HCT116 (cell line): ENCODE measurements at regions not wholly inside any gene's neighbourhood (a gene's known extent, or its start where the extent isn't known, plus 50 kb on each side); places are given as distances from the start of the nearest gene placed in this dataset.

Experiments
- ATAC-seq: fragments of 200-7000 bp; cut with Tn5 transposase; 2 replicates; pipeline ENCODE4 v1.9.1; 2020; ENCODE audit warnings: mild to moderate bottlenecking, moderate library complexity
- BruUV-seq: library from RNA; stranded (reverse); fragments of 400-500 nt; replicated peaks from 2 replicates; lab custom pipeline; 2021; lab: Mats Ljungman, UMichigan
- CTCF ChIA-PET: fragments of 300-600 bp; sonication (Branson Sonifier 250); formaldehyde crosslinking; loops from one replicate; lab custom pipeline; 2021; ENCODE audit warnings: antibody characterized with exemption; lab: Charles Lee
- POLR2A ChIA-PET: fragments of 300-600, 350-600 bp; sonication (Branson Sonifier 250); formaldehyde crosslinking; loops from one replicate; lab custom pipeline; 2021; ENCODE audit warnings: antibody characterized with exemption; lab: Charles Lee
- RAD21 ChIA-PET, 2 experiments: fragments of 300-600 bp; sonication (Branson Sonifier 250); formaldehyde crosslinking; loops; one replicate each; lab custom pipeline; 2023; ENCODE audit warnings: low total read pairs in 2 of 2; ENCODE audit not compliant: uncharacterized antibody in 2 of 2, unreplicated experiment in 2 of 2, low non-redundant PET in 1 of 2; lab: Charles Lee
- DNase-seq: peaks from one replicate; pipeline ENCODE4 v3.0.0-alpha.2; 2010; ENCODE audit warnings: low read depth, low spot score
- H2AFZ ChIP-seq: fragments of 200-600 bp; shearing (Covaris generic), sonication (generic); 2 replicates; pipeline ENCODE4 v1.6.1; 2017; ENCODE audit warnings: low read depth, mixed run types, mixed read lengths, antibody characterized with exemption, low read length; ENCODE audit not compliant: poor library complexity, severe bottlenecking
- H3K27ac ChIP-seq: 2 replicates; pipeline ENCODE4 v1.5.1; 2012; ENCODE audit warnings: low read depth, low read length
- H3K27me3 ChIP-seq: fragments of 200-600 bp; sonication (generic); 2 replicates; pipeline ENCODE4 v1.6.1; 2016; ENCODE audit warnings: mixed run types, low read length, mixed read lengths; ENCODE audit not compliant: insufficient read depth
- H3K36me3 ChIP-seq, 2 experiments: fragments of 200-500 bp in 1 of 2; fragments of 200-600 bp in 1 of 2; sonication (Bioruptor generic) in 1 of 2; sonication (generic) in 1 of 2; 2 replicates each; pipeline versions ENCODE4 v1.5.1 to v1.6.1; 2014 to 2016; ENCODE audit warnings: low read length in 2 of 2, inconsistent platforms in 1 of 2, mixed read lengths in 1 of 2, mixed run types in 1 of 2; ENCODE audit not compliant: insufficient read depth in 2 of 2, control insufficient read depth in 1 of 2
- H3K4me1 ChIP-seq, 2 experiments: fragments of 200-600 bp in 1 of 2; sonication (generic) in 1 of 2; 2 replicates each; pipeline versions ENCODE4 v1.5.1 to v1.6.1; 2012 to 2017; ENCODE audit warnings: low read length in 2 of 2, inconsistent platforms in 1 of 2, mild to moderate bottlenecking in 1 of 2, mixed read lengths in 1 of 2, mixed run types in 1 of 2, moderate library complexity in 1 of 2; ENCODE audit not compliant: insufficient read depth in 2 of 2, control insufficient read depth in 1 of 2
- H3K4me2 ChIP-seq: fragments of 200-600 bp; sonication (generic); 2 replicates; pipeline ENCODE4 v1.6.1; 2017; ENCODE audit warnings: mixed run types, low read length, mixed read lengths
- H3K4me3 ChIP-seq, 2 experiments: fragments of 200-600 bp in 1 of 2; sonication (generic) in 1 of 2; replicated peaks in 1 of 2; 2 replicates each; pipeline ENCODE4 v1.5.1; 2011 to 2016; ENCODE audit warnings: low read length in 2 of 2, control low read depth in 1 of 2, low read depth in 1 of 2, mild to moderate bottlenecking in 1 of 2, mixed read lengths in 1 of 2, mixed run types in 1 of 2
- H3K79me2 ChIP-seq: fragments of 200-600 bp; sonication (generic); 2 replicates; pipeline ENCODE4 v1.6.1; 2017; ENCODE audit warnings: mild to moderate bottlenecking, mixed run types, low read length, moderate library complexity, mixed read lengths; ENCODE audit not compliant: insufficient read depth
- H3K9ac ChIP-seq: fragments of 200-600 bp; sonication (generic); 2 replicates; pipeline ENCODE4 v1.6.1; 2016; ENCODE audit warnings: low read length, mixed read lengths
- H3K9me2 ChIP-seq: fragments of 200-600 bp; sonication (generic), shearing (Covaris generic); 2 replicates; pipeline ENCODE4 v1.6.1; 2017; ENCODE audit warnings: mixed run types, mild to moderate bottlenecking, moderate library complexity; ENCODE audit not compliant: insufficient read depth
- H3K9me3 ChIP-seq, 2 experiments: fragments of 200-500 bp in 1 of 2; fragments of 200-600 bp in 1 of 2; sonication (Bioruptor generic) in 1 of 2; sonication (generic) in 1 of 2; 2 replicates each; pipeline ENCODE4 v1.6.1; 2014 to 2017; ENCODE audit warnings: low read length in 2 of 2, mixed read lengths in 2 of 2, inconsistent platforms in 1 of 2, low read depth in 1 of 2, mild to moderate bottlenecking in 1 of 2, mixed run types in 1 of 2, moderate library complexity in 1 of 2; ENCODE audit not compliant: control insufficient read depth in 1 of 2, insufficient read depth in 1 of 2
- H4K20me1 ChIP-seq: fragments of 200-600 bp; sonication (generic), shearing (Covaris generic); 2 replicates; pipeline ENCODE4 v1.6.1; 2017; ENCODE audit warnings: mixed run types, mild to moderate bottlenecking, moderate library complexity; ENCODE audit not compliant: insufficient read depth
- CBX3 ChIP-seq: IDR thresholded peaks from 2 replicates; pipeline ENCODE4 v1.6.1; 2012; ENCODE audit warnings: low read depth
- CEBPB ChIP-seq: IDR thresholded peaks from 2 replicates; pipeline ENCODE4 v1.6.1; 2012; ENCODE audit warnings: low read depth
- EGR1 ChIP-seq: IDR thresholded peaks from 2 replicates; pipeline ENCODE4 v1.6.1; 2012; ENCODE audit warnings: low read depth
- ELF1 ChIP-seq: IDR thresholded peaks from 2 replicates; pipeline ENCODE4 v1.6.1; 2012; ENCODE audit warnings: low read depth, borderline replicate concordance
- EZH2 ChIP-seq: fragments of 200-600 bp; sonication (generic); IDR thresholded peaks from 2 replicates; pipeline ENCODE4 v1.6.1; 2017; ENCODE audit warnings: antibody characterized with exemption, mixed run types
- EZH2phosphoT487 ChIP-seq: fragments of 200-600 bp; IDR thresholded peaks from 2 replicates; pipeline ENCODE4 v1.6.1; 2018; ENCODE audit warnings: antibody characterized with exemption, borderline replicate concordance
- FOSL1 ChIP-seq: IDR thresholded peaks from 2 replicates; pipeline ENCODE4 v1.6.1; 2012; ENCODE audit warnings: low read depth
- JUND ChIP-seq: IDR thresholded peaks from 2 replicates; pipeline ENCODE4 v1.6.1; 2012
- MAX ChIP-seq: IDR thresholded peaks from 2 replicates; pipeline ENCODE4 v1.6.1; 2012
- RAD21 ChIP-seq: IDR thresholded peaks from 2 replicates; pipeline ENCODE4 v1.6.1; 2012; ENCODE audit warnings: low read depth, mild to moderate bottlenecking
- REST ChIP-seq: IDR thresholded peaks from 2 replicates; pipeline ENCODE4 v1.6.1; 2012; ENCODE audit warnings: low read depth
- SIN3A ChIP-seq: IDR thresholded peaks from 2 replicates; pipeline ENCODE4 v1.6.1; 2012; ENCODE audit warnings: low read depth
- SP1 ChIP-seq: IDR thresholded peaks from 2 replicates; pipeline ENCODE4 v1.6.1; 2012; ENCODE audit warnings: low read depth
- SRF ChIP-seq: IDR thresholded peaks from 2 replicates; pipeline ENCODE4 v1.6.1; 2012; ENCODE audit warnings: low read depth
- TCF7L2 ChIP-seq: IDR thresholded peaks from 2 replicates; pipeline ENCODE4 v1.7.0; 2011; ENCODE audit warnings: borderline replicate concordance, inconsistent platforms; ENCODE audit not compliant: insufficient read depth, insufficient read length; ENCODE audit errors: extremely low read depth
- YY1 ChIP-seq: IDR thresholded peaks from 2 replicates; pipeline ENCODE4 v1.6.1; 2011; ENCODE audit warnings: low read length, low read depth, moderate library complexity, mild to moderate bottlenecking; ENCODE audit not compliant: insufficient replicate concordance; ENCODE audit errors: extremely low read depth
- ZFX ChIP-seq: fragments of 450-650 bp; IDR thresholded peaks from 2 replicates; pipeline ENCODE4 v1.6.1; 2017
- intact Hi-C: fragments of 100-400 bp; cut with micrococcal nuclease; formaldehyde crosslinking; loops from 2 replicates; pipeline ENCODE4 v1.10.0; 2022
- TF ChIP-seq, protein P1 (sequence below): IDR thresholded peaks from 2 replicates; pipeline ENCODE4 v1.6.1; 2012

- H3K4me2 ChIP-seq = no peak overlapping the region
- ATAC-seq (no peak), DNase-seq (no peak)
- H3K9me2 ChIP-seq = no peaks in the 10 kb centered on the region
- no peaks in the 10 kb centered on the region for H3K79me2 ChIP-seq
- no peak overlapping the region for H2AFZ ChIP-seq
- CTCF ChIA-PET = no interaction called here
- RAD21 ChIA-PET = no interaction called here
- H3K27me3 ChIP-seq = no peaks in the 10 kb centered on the region
- TF ChIP-seq SIN3A = no peak
- TF ChIP-seq, protein P1, sequence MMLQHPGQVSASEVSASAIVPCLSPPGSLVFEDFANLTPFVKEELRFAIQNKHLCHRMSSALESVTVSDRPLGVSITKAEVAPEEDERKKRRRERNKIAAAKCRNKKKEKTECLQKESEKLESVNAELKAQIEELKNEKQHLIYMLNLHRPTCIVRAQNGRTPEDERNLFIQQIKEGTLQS = no peak
- TF ChIP-seq, all 23 proteins: peak for 0
- Histone ChIP-seq H3K4me3 (no peak overlapping the region), H4K20me1 (no peaks in the 10 kb centered on the region), H3K27ac (no peak overlapping the region), H3K4me1 (no peaks in the 10 kb centered on the region), H3K9ac (no peak overlapping the region), H3K36me3 (no peaks in the 10 kb centered on the region), H3K9me3 (no peaks in the 10 kb centered on the region)
- no TSS peak for BruUV-seq
- POLR2A ChIA-PET = no interaction called here
- intact Hi-C loops = no loop called here
Measured at GRCh38 chr4:176889776-176890175, 97.1 kb upstream of the VEGFC start.

DNA sequence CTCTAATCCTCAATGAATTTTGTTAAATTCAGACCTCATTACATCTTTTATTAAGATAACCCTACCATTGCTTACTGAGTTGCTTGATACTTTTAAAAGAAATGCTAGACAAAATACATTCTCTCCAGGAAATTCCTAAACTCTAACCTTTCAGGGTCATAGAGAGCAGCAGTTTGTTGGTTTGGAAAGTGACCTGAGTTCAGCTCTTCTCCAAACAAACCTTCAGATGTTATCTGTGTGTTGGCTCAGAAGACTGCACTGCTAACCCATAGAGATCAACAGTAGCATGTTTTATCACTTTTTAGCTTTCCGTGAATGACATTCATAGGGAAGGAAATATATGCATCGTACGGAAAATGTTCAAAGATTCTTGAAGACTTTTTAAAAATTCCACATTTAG is 101.8 kb upstream of the VEGFC start:
- POLR2A ChIA-PET = no interaction called here
- Histone ChIP-seq H2AFZ (no peak overlapping the region), H3K27ac (no peak overlapping the region), H3K4me3 (no peak overlapping the region), H3K36me3 (no peaks in the 10 kb centered on the region), H3K4me2 (no peak overlapping the region), H3K4me1 (no peaks in the 10 kb centered on the region), H4K20me1 (no peaks in the 10 kb centered on the region), H3K79me2 (no peaks in the 10 kb centered on the region), H3K27me3 (no peaks in the 10 kb centered on the region), H3K9ac (no peak overlapping the region), H3K9me3 (no peaks in the 10 kb centered on the region), H3K9me2 (no peaks in the 10 kb centered on the region)
- ATAC-seq (no peak), DNase-seq (no peak)
- CTCF ChIA-PET = no interaction called here
- RAD21 ChIA-PET = no interaction called here
- intact Hi-C loops = no loop called here
- TF ChIP-seq TCF7L2 = no peak
- no peak for TF ChIP-seq EZH2
- no peak for TF ChIP-seq SIN3A
- no peak for TF ChIP-seq ZFX
- TF ChIP-seq CBX3 = no peak
- TF ChIP-seq FOSL1 = no peak
- TF ChIP-seq SRF = no peak
- no peak for TF ChIP-seq YY1
- no peak for TF ChIP-seq JUND
- TF ChIP-seq RAD21 = no peak
- TF ChIP-seq SP1 = no peak
- TF ChIP-seq EZH2phosphoT487 = no peak
- no peak for TF ChIP-seq ELF1
- TF ChIP-seq EGR1 = no peak
- TF ChIP-seq MAX = no peak
- TF ChIP-seq CEBPB = no peak
- TF ChIP-seq REST = no peak
- no TSS peak for BruUV-seq
